HUES64 (cell line): ENCODE measurements at regions not wholly inside any gene's neighbourhood (a gene's known extent, or its start where the extent isn't known, plus 50 kb on each side); places are given as distances from the start of the nearest gene placed in this dataset.

Experiments
- H3K27ac ChIP-seq: 2 replicates; pipeline ENCODE4 v1.7.0; 2013; ENCODE audit warnings: low read depth, low read length, inconsistent platforms
- H3K27me3 ChIP-seq: 2 replicates; pipeline ENCODE4 v1.6.1; 2013; ENCODE audit warnings: mild to moderate bottlenecking, low read length; ENCODE audit not compliant: insufficient read depth
- H3K36me3 ChIP-seq: 2 replicates; pipeline ENCODE4 v1.6.1; 2013; ENCODE audit warnings: mild to moderate bottlenecking, low read length; ENCODE audit not compliant: insufficient read depth
- H3K4me1 ChIP-seq: 2 replicates; pipeline ENCODE4 v1.6.1; 2013; ENCODE audit warnings: mild to moderate bottlenecking, low read length, moderate library complexity; ENCODE audit not compliant: insufficient read depth
- H3K4me3 ChIP-seq: 2 replicates; pipeline ENCODE4 v1.5.1; 2013; ENCODE audit warnings: mild to moderate bottlenecking, low read length, moderate library complexity
- H3K9ac ChIP-seq: 2 replicates; pipeline ENCODE4 v1.6.1; 2013; ENCODE audit warnings: mild to moderate bottlenecking, low read depth, low read length
- H3K9me3 ChIP-seq: 2 replicates; pipeline ENCODE4 v1.6.1; 2013; ENCODE audit warnings: low read depth, low read length; ENCODE audit not compliant: insufficient read depth
- WGBS: fragments of 150-250, 120-280 bp; methylation state at CpG from one replicate; pipeline ENCODE4 v1.1.7; 2013; ENCODE audit warnings: missing lambda C conversion rate; 5-methylcytosine and 5-hydroxymethylcytosine counted together

GRCh38 chr22:49213731-49214352, 613.8 kb downstream of the BRD1 start:
- H3K36me3 ChIP-seq: no peaks in the 10 kb centered on the region
- H3K4me3 ChIP-seq: no peak overlapping the region
- 78% methylated on average over 18 of the region's 18 CpGs for WGBS
- no peaks in the 10 kb centered on the region for H3K27me3 ChIP-seq
- H3K27ac ChIP-seq: no peak overlapping the region
- H3K9ac ChIP-seq: no peak overlapping the region
- H3K4me1 ChIP-seq: no peaks in the 10 kb centered on the region
- peaks cover 16% of the 10 kb centered on the region for H3K9me3 ChIP-seq

- no peaks in the 10 kb centered on the region for H3K36me3 ChIP-seq
- 90% methylated on average over 9 of the region's 11 CpGs for WGBS
- no peak overlapping the region for H3K9ac ChIP-seq
- H3K4me1 ChIP-seq: no peaks in the 10 kb centered on the region
- peaks cover 3% of the 10 kb centered on the region for H3K9me3 ChIP-seq
- no peaks in the 10 kb centered on the region for H3K27me3 ChIP-seq
- H3K4me3 ChIP-seq: no peak overlapping the region
- H3K27ac ChIP-seq: no peak overlapping the region
Measured at GRCh38 chr22:49212466-49212865, 615.2 kb downstream of the BRD1 start.

- Histone ChIP-seq H3K27ac (no peak overlapping the region), H3K4me1 (no peaks in the 10 kb centered on the region), H3K36me3 (no peaks in the 10 kb centered on the region), H3K4me3 (no peak overlapping the region), H3K9ac (no peak overlapping the region), H3K9me3 (no peaks in the 10 kb centered on the region), H3K27me3 (no peaks in the 10 kb centered on the region)
- 87% methylated on average over 5 of the region's 5 CpGs for WGBS
Measured at GRCh38 chr22:49212002-49212401, 615.7 kb downstream of the BRD1 start.

GRCh38 chr22:49211176-49211575, 616.5 kb downstream of the BRD1 start:
- H3K4me3 ChIP-seq: no peak overlapping the region
- no peaks in the 10 kb centered on the region for H3K36me3 ChIP-seq
- 92% methylated on average over 5 of the region's 5 CpGs for WGBS
- H3K27me3 ChIP-seq: no peaks in the 10 kb centered on the region
- H3K9me3 ChIP-seq: no peaks in the 10 kb centered on the region
- no peaks in the 10 kb centered on the region for H3K4me1 ChIP-seq
- H3K27ac ChIP-seq: no peak overlapping the region
- H3K9ac ChIP-seq: no peak overlapping the region

GRCh38 chr22:49210606-49211005, 617.1 kb downstream of the BRD1 start:
- WGBS: 95% methylated on average over 6 of the region's 6 CpGs
- Histone ChIP-seq H3K4me3 (no peak overlapping the region), H3K27ac (no peak overlapping the region), H3K9ac (no peak overlapping the region), H3K9me3 (no peaks in the 10 kb centered on the region), H3K27me3 (no peaks in the 10 kb centered on the region), H3K4me1 (no peaks in the 10 kb centered on the region), H3K36me3 (no peaks in the 10 kb centered on the region)

GRCh38 chr22:49209452-49210195, 618.0 kb downstream of the BRD1 start:
- Histone ChIP-seq H3K36me3 (no peaks in the 10 kb centered on the region), H3K4me1 (no peaks in the 10 kb centered on the region), H3K27ac (no peak overlapping the region), H3K4me3 (no peak overlapping the region), H3K9me3 (no peaks in the 10 kb centered on the region), H3K9ac (no peak overlapping the region), H3K27me3 (no peaks in the 10 kb centered on the region)
- WGBS: 81% methylated on average over 15 of the region's 15 CpGs

GRCh38 chr22:49208768-49209252, 618.9 kb downstream of the BRD1 start:
- Histone ChIP-seq H3K27me3 (no peaks in the 10 kb centered on the region), H3K27ac (no peak overlapping the region), H3K4me1 (no peaks in the 10 kb centered on the region), H3K36me3 (no peaks in the 10 kb centered on the region), H3K9me3 (no peaks in the 10 kb centered on the region), H3K9ac (no peak overlapping the region), H3K4me3 (no peak overlapping the region)
- 55% methylated on average over 15 of the region's 15 CpGs for WGBS

GRCh38 chr22:49208004-49208402, 619.7 kb downstream of the BRD1 start:
- WGBS: 100% methylated on average over 2 of the region's 2 CpGs
- Histone ChIP-seq H3K27me3 (no peaks in the 10 kb centered on the region), H3K4me1 (no peaks in the 10 kb centered on the region), H3K36me3 (no peaks in the 10 kb centered on the region), H3K9me3 (no peaks in the 10 kb centered on the region), H3K27ac (no peak overlapping the region), H3K4me3 (no peak overlapping the region), H3K9ac (no peak overlapping the region)

GRCh38 chr22:49207008-49208003, 620.4 kb downstream of the BRD1 start:
- no peaks in the 10 kb centered on the region for H3K9me3 ChIP-seq
- WGBS: 87% methylated on average over 16 of the region's 16 CpGs
- H3K36me3 ChIP-seq: no peaks in the 10 kb centered on the region
- H3K4me3 ChIP-seq: no peak overlapping the region
- H3K27ac ChIP-seq: no peak overlapping the region
- H3K9ac ChIP-seq: no peak overlapping the region
- no peaks in the 10 kb centered on the region for H3K27me3 ChIP-seq
- H3K4me1 ChIP-seq: no peaks in the 10 kb centered on the region

- Histone ChIP-seq H3K9ac (no peak overlapping the region), H3K27ac (no peak overlapping the region), H3K27me3 (no peaks in the 10 kb centered on the region), H3K4me1 (no peaks in the 10 kb centered on the region), H3K4me3 (no peak overlapping the region), H3K9me3 (no peaks in the 10 kb centered on the region), H3K36me3 (no peaks in the 10 kb centered on the region)
- 97% methylated on average over 12 of the region's 12 CpGs for WGBS
Measured at GRCh38 chr22:49206281-49206680, 621.4 kb downstream of the BRD1 start.

GRCh38 chr22:49205483-49205800, 622.2 kb downstream of the BRD1 start:
- H3K9ac ChIP-seq: no peak overlapping the region
- no peaks in the 10 kb centered on the region for H3K9me3 ChIP-seq
- H3K4me1 ChIP-seq: no peaks in the 10 kb centered on the region
- no peak overlapping the region for H3K27ac ChIP-seq
- WGBS: 85% methylated on average over 5 of the region's 5 CpGs
- no peak overlapping the region for H3K4me3 ChIP-seq
- H3K27me3 ChIP-seq: no peaks in the 10 kb centered on the region
- H3K36me3 ChIP-seq: no peaks in the 10 kb centered on the region
